ENCODE measurements at regions not wholly inside any gene's neighbourhood (a gene's known extent, or its start where the extent isn't known, plus 50 kb on each side); places are given as distances from the start of the nearest gene placed in this dataset.
"Not testable (repeated sequence)": the region's sequence is repeated elsewhere in the genome, so short reads cannot be mapped to it uniquely, and the experiment has no call there.

- TF ChIP-seq, protein P1, sequence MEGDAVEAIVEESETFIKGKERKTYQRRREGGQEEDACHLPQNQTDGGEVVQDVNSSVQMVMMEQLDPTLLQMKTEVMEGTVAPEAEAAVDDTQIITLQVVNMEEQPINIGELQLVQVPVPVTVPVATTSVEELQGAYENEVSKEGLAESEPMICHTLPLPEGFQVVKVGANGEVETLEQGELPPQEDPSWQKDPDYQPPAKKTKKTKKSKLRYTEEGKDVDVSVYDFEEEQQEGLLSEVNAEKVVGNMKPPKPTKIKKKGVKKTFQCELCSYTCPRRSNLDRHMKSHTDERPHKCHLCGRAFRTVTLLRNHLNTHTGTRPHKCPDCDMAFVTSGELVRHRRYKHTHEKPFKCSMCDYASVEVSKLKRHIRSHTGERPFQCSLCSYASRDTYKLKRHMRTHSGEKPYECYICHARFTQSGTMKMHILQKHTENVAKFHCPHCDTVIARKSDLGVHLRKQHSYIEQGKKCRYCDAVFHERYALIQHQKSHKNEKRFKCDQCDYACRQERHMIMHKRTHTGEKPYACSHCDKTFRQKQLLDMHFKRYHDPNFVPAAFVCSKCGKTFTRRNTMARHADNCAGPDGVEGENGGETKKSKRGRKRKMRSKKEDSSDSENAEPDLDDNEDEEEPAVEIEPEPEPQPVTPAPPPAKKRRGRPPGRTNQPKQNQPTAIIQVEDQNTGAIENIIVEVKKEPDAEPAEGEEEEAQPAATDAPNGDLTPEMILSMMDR (IDR thresholded peaks at IDR 0.05; ENCODE audit: borderline replicate concordance, extremely low read depth, low read length, poor library complexity, severe bottlenecking), result no peak
- Histone ChIP-seq H2AFZ (ENCODE audit: low read depth, low read length) (no peak overlapping the region), H3K9ac (ENCODE audit: low read depth, low read length) (no peak overlapping the region), H3K4me3 (ENCODE audit: low read depth in 1 of 2, low read length in 2 of 2) (no peak overlapping the region), H3K4me2 (ENCODE audit: insufficient read depth, low read length) (no peak overlapping the region), H3K27ac (ENCODE audit: low read length) (no peak overlapping the region), H3K4me1 (ENCODE audit: insufficient read depth, low read length) (no peaks in the 10 kb centered on the region), H3K36me3 (ENCODE audit: insufficient read depth, low read length) (no peaks in the 10 kb centered on the region), H3K79me2 (ENCODE audit: insufficient read depth, low read length) (no peaks in the 10 kb centered on the region), H3K9me3 (ENCODE audit: insufficient read depth, low read length, severe bottlenecking) (peaks cover under 1% of the 10 kb centered on the region), H3K27me3 (ENCODE audit: insufficient read depth, low read length, poor library complexity) (no peaks in the 10 kb centered on the region), H4K20me1 (ENCODE audit: insufficient read depth, low read length) (no peaks in the 10 kb centered on the region)
- ATAC-seq (ENCODE audit: insufficient read depth, low read depth) (no peak), DNase-seq (no peak)
Observed at GRCh38 chr2:58336416-58336815, 95.3 kb upstream of the FANCL start.

DNA sequence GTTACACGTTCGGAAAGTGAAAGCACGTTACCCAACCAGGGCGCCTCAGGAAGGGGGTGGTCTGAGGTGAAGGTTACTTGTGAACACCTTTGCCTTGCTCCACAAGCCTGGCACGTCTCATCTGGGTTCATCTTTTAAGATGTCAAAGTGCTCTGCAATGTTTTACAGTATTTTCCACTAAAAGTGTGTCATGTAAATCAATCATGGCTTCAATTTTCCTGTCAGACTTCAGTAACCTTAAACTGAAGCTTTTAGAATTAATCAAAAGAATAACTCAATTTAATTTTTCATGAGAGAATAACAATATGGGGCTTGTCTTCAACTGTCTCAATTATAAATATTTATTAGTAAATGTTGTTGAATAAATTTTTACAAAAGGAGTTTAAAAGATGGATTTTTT, 93.3 kb upstream of the FANCL start:
- H3K9ac ChIP-seq (ENCODE audit: low read depth, low read length), result no peak overlapping the region
- TF ChIP-seq, protein P1 (IDR thresholded peaks at IDR 0.05; ENCODE audit: borderline replicate concordance, extremely low read depth, low read length, poor library complexity, severe bottlenecking), result no peak
- TF ChIP-seq EZH2 (IDR thresholded peaks at IDR 0.05; ENCODE audit: borderline replicate concordance, low read depth, low read length, severe bottlenecking), result no peak
- H3K4me2 ChIP-seq (ENCODE audit: insufficient read depth, low read length), result no peak overlapping the region
- H3K4me1 ChIP-seq (ENCODE audit: insufficient read depth, low read length), result no peaks in the 10 kb centered on the region
- no peak overlapping the region for H2AFZ ChIP-seq (ENCODE audit: low read depth, low read length)
- H3K79me2 ChIP-seq (ENCODE audit: insufficient read depth, low read length), result no peaks in the 10 kb centered on the region
- no peak overlapping the region for H3K4me3 ChIP-seq (ENCODE audit: low read depth in 1 of 2, low read length in 2 of 2)
- H4K20me1 ChIP-seq (ENCODE audit: insufficient read depth, low read length), result no peaks in the 10 kb centered on the region
- no peak overlapping the region for H3K27ac ChIP-seq (ENCODE audit: low read length)
- no peak for DNase-seq
- no peaks in the 10 kb centered on the region for H3K9me3 ChIP-seq (ENCODE audit: insufficient read depth, low read length, severe bottlenecking)
- ATAC-seq (ENCODE audit: insufficient read depth, low read depth), result no peak
- no peaks in the 10 kb centered on the region for H3K27me3 ChIP-seq (ENCODE audit: insufficient read depth, low read length, poor library complexity)
- no peaks in the 10 kb centered on the region for H3K36me3 ChIP-seq (ENCODE audit: insufficient read depth, low read length)

GRCh38 chr2:58325296-58325895, 84.3 kb upstream of the FANCL start:
- H3K9me3 ChIP-seq (ENCODE audit: insufficient read depth, low read length, severe bottlenecking); H4K20me1 ChIP-seq (ENCODE audit: insufficient read depth, low read length); H2AFZ ChIP-seq (ENCODE audit: low read depth, low read length); H3K36me3 ChIP-seq (ENCODE audit: insufficient read depth, low read length); DNase-seq; H3K27me3 ChIP-seq (ENCODE audit: insufficient read depth, low read length, poor library complexity); H3K9ac ChIP-seq (ENCODE audit: low read depth, low read length); H3K4me2 ChIP-seq (ENCODE audit: insufficient read depth, low read length); H3K27ac ChIP-seq (ENCODE audit: low read length); H3K79me2 ChIP-seq (ENCODE audit: insufficient read depth, low read length); H3K4me3 ChIP-seq (ENCODE audit: low read depth in 1 of 2, low read length in 2 of 2); H3K4me1 ChIP-seq (ENCODE audit: insufficient read depth, low read length); ATAC-seq (ENCODE audit: insufficient read depth, low read depth): not testable (repeated sequence)

DNA sequence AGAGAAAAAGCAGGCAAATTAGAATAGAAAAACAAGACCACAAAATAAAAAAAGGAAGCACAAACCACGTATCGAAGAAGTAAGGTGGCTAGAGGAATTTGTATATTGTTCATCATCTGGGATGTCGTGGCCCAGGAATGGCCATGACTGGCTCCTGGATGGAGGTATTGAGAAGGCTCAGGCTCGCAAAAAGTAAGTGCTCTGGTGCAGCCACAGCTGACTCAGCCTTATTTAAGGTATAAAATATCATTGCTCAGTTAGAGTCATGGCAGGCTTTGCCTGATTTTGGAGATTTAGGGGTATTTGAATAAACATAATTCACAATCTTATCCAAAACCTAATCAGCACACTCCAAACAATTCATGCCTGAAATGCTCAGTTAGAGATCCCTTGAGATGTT, 78.4 kb upstream of the FANCL start:
- ATAC-seq (ENCODE audit: insufficient read depth, low read depth) (no peak), DNase-seq (no peak)
- Histone ChIP-seq H3K4me2 (ENCODE audit: insufficient read depth, low read length) (no peak overlapping the region), H3K4me1 (ENCODE audit: insufficient read depth, low read length) (no peaks in the 10 kb centered on the region), H3K27ac (ENCODE audit: low read length) (no peak overlapping the region), H3K27me3 (ENCODE audit: insufficient read depth, low read length, poor library complexity) (no peaks in the 10 kb centered on the region), H4K20me1 (ENCODE audit: insufficient read depth, low read length) (no peaks in the 10 kb centered on the region), H3K9ac (ENCODE audit: low read depth, low read length) (no peak overlapping the region), H3K36me3 (ENCODE audit: insufficient read depth, low read length) (no peaks in the 10 kb centered on the region), H3K9me3 (ENCODE audit: insufficient read depth, low read length, severe bottlenecking) (no peaks in the 10 kb centered on the region), H3K79me2 (ENCODE audit: insufficient read depth, low read length) (no peaks in the 10 kb centered on the region), H3K4me3 (ENCODE audit: low read depth in 1 of 2, low read length in 2 of 2) (no peak overlapping the region), H2AFZ (ENCODE audit: low read depth, low read length) (no peak overlapping the region)
- TF ChIP-seq, protein P1 (IDR thresholded peaks at IDR 0.05; ENCODE audit: borderline replicate concordance, extremely low read depth, low read length, poor library complexity, severe bottlenecking), result no peak
- no peak for TF ChIP-seq EZH2 (IDR thresholded peaks at IDR 0.05; ENCODE audit: borderline replicate concordance, low read depth, low read length, severe bottlenecking)

DNA sequence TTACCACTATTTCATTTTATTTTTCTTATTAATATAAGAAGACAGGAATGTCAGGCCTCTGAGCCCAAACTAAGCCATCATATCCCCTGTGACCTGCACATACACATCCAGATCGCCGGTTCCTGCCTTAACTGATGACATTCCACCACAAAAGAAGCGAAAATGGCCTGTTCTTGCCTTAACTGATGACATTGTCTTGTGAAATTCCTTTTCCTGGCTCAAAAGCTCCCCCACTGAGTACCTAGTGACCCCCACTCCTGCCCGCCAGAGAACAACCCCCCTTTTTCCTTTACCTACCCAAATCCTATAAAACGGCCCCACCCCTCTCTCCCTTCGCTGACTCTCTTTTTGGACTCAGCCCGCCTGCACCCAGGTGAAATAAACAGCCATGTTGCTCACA, 77.8 kb upstream of the FANCL start:
- H4K20me1 ChIP-seq (ENCODE audit: insufficient read depth, low read length); H2AFZ ChIP-seq (ENCODE audit: low read depth, low read length); H3K4me3 ChIP-seq (ENCODE audit: low read depth in 1 of 2, low read length in 2 of 2); H3K4me2 ChIP-seq (ENCODE audit: insufficient read depth, low read length); H3K9ac ChIP-seq (ENCODE audit: low read depth, low read length); DNase-seq; H3K79me2 ChIP-seq (ENCODE audit: insufficient read depth, low read length); H3K27ac ChIP-seq (ENCODE audit: low read length); H3K27me3 ChIP-seq (ENCODE audit: insufficient read depth, low read length, poor library complexity); H3K4me1 ChIP-seq (ENCODE audit: insufficient read depth, low read length); H3K9me3 ChIP-seq (ENCODE audit: insufficient read depth, low read length, severe bottlenecking); ATAC-seq (ENCODE audit: insufficient read depth, low read depth); H3K36me3 ChIP-seq (ENCODE audit: insufficient read depth, low read length): not testable (repeated sequence)
